Stimulated activated CD8-positive, alpha-beta memory T cell treated with anti-CD3 and anti-CD28 coated beads, Interleukin-2, amount 100 ng/mL, for 1 hour (primary cell): ENCODE measurements at regions not wholly inside any gene's neighbourhood (a gene's known extent, or its start where the extent isn't known, plus 50 kb on each side); places are given as distances from the start of the nearest gene placed in this dataset.
"Not testable (repeated sequence)": the region's sequence is repeated elsewhere in the genome, so short reads cannot be mapped to it uniquely, and the experiment has no call there.

Experiments
- DNase-seq, 2 donors: peaks; one replicate each; pipeline ENCODE4 v3.0.0-alpha.2; 2020; ENCODE audit warnings: low read depth in 2 of 2

DNA sequence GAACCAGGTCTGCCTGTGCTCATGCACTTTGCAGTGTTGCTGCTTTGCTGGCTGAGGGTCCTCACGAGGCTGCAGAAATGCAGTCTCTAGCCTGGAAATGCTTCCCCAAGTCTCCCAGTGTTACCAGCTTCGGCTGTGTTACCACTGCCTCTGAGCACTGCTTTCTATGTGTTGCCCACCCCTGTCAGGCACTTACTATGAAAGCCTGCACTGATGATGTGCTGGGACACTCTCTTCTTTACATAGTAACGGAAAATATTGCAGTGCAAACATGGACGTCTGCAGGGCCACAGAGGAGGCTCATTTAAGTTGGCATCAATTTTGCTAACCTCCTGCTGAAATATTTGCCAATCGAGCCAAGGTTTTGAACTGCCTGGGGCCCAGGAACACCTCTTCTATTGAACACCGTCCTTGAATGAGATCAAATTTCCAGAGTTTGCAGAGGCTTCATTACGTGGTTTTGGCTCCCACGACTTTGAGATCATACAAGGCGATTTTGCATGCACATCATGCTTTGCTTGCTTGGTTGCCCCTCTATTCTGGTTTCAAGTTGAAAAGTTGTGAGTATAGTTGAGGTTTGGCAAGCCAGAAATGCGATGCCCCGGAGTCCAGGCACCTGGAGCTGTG lies 404.7 kb upstream of the PODXL start:
- DNase-seq = no peak

DNA sequence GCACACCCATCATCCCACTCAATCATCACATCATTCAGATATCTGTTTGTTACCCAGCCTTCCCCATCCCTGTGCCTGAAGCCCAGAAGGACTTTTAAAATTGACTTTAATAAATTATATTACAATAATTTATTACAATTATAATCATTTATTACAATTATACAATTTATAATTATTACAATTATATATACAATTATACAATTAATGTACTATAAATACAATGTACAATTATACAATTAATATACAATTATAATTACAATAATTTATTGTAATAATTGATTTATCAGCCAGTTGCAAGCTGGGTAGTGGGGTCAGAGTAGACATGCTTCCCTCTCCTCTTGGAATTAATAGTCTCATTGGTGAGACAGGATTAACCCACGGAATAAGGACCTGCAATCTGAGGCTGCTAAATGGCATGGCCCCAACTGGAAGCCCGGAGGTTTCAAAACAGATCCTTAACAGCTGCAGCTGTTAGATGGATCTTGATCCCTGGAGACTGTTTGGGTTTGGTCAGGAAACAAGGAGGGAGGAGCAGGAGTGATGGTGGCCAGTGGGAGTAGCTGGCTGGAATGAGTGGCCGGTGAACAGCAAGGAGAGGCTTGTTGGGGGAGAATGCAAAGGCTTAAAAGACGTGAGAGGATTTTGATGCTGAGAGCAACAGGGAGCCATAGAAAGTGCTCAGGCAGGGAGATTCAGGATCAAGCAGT lies 402.8 kb upstream of the PODXL start:
- no peak for DNase-seq

DNA sequence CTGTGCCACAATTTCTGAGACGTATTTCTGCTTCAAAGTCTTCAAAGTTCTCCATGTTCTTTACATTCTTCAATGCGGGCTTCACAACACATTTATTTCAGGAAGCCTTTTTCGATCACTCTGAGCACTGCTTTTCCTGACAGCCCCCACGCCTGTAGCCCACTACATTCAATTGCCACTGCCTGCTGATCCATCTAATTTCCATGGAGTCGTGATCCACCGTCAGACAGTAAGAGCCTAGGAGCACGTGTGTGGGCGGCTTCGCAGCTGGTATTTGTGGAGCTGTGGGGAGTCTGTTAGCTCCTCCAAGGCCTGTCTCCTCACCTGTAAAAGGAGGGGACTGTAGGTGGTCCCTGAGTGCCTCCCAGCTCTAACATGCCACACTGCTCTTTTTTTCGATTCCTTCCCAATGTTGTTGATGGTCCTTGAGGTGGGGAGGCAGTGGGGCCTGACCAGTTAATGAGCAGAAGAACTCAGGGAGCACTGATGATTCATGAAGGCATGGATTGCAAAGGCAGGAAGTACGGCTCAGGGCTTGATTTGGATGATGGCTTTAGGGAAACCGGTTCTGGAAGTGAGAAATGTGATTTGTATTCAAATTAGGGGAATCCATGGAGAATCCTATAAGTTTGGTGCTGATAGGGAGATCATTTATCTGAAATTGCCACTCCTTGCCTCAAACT lies 401.1 kb upstream of the PODXL start:
- DNase-seq = no peak

DNA sequence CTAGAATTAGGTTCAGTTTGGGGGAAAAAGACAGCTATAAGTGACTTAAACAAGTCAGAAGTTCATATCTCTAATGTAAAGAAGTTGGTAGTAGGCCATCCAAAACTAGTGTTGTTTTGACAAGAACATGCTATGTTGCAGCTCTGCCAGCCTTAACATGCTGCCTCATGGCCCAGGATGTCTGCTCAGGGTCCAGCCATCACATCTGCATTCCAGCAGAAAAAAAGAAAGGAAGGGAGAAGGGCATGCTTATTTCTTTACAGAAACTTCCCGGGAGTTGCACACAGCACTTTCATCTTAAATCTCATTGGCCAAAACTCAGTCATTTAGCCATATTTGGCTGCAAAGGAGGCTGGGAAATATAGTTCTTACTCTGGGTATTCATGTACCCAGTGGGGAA lies 400.4 kb upstream of the PODXL start:
- DNase-seq = no peak

DNA sequence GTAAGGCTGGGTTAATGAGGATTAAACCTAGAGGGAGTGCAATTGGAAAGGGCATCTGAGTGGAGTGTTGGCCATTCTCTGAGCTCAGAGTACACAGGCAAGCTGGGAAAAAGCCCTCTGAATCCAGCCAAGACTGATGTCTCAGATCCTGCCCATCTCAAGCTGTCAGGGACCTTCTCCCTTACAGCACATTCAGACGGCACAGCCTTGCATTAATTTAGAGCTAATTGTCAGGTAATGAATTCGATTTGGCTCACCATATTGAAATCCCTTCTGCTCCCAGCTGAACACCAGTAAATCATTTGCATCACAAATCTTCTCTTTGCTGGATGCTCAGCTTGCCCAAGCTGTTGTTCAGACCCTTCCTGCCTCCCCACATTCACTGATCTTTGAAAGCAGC lies 399.3 kb upstream of the PODXL start:
- DNase-seq = no peak

DNA sequence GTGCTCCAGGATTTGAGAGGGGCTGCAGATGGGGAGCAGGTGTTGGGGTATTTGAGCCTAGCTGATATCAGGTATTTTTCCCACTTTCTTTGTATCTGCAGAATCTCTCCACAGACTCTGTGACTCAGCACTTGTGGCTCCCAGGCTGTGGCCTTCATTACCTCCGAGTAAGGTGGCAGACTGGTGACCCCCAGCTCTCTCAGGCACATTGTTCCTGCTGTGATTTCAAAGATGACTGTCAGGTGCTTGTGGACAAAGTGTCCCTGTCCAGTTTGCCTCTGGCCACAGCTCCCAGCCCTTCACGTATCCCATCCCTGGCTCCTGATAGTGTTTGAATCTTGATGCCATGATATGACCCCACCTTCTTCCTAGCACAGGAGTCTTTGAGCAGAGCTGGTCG lies 396.8 kb upstream of the PODXL start:
- no peak for DNase-seq

DNA sequence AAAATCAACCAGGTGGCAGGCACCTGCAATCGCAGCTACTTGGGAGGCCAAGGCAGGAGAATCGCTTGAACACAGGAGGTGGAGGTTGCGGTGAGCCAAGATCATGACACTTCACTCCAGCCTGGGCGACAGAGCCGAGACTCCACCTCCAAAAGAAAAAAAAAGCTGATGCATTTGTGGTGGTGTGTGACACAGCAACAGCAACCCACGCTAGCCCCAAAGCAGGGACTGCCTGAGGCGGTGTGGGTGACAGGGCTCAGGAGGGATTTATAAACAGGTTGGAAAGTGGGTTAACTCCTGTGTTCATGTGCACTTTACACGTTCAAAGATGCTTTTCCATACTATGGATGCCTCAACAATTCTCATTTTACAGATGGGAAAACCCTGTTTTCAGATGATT lies 395.9 kb upstream of the PODXL start:
- no peak for DNase-seq

DNA sequence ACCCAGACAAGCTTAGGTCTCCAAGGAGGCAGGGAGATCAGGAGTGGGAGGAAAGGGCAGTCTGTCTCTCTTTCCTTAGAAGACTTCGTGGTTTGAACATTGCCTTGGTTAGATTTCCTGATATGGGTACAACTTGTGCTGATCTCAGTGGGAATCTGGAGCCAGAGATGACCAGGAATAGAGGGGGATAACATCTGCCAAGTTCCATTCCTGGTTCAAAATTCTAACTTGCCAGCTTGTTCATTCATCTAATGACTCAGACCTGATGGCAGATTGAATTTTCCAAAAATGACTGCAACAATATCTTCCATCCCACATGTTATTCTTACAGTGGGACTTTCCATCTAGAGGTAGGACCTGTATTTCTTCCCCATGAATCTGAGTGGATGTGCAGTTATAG lies 394.3 kb upstream of the PODXL start:
- no peak for DNase-seq

DNA sequence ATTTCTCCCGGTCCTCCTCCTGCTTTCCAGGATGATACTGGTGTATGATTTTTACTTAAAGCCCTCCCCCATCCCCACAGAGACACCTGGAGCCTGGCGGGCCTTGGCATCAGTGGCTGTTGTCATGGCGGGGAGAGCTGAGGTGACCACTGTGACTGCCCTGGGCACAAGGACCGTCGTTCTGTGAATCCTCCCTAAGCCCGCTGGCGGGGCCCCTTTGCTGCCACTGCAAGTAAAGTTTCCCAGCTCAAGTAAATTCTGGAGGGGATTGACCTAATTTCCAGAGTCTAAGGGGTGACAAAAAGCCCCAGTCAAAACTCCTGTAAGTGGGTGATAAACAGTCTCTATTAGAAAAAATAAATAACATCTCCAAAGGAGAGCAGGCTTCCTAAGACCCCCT lies 393.2 kb upstream of the PODXL start:
- no peak for DNase-seq

DNA sequence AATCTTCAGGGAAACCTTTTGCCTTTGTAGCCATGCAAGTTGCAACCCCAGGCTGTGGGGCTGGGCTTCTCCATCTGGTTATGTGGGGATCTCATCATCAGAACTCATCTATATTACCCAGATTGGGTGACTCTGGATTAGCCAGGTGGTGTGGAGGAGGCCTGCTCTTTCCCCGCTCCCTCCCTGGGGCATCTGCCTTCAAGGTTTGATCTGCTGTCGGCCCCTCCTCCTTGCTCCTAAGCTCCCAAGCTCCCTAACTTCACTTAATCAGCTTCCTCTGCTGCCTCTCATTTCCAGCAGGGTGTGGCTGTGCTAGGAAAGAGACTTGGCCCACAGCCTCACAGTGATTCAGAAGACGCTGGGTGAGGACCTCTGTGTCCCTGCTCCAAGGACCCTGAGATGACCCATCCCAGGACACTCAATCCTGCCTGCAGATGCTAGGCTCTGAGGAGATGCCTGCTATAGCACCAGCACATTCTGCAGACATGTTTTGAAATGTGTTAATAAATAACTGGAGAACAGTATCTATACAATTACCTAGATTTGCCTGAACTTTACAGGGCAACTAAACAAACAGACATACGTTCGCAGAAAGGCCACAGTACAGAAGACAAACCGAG lies 392.1 kb upstream of the PODXL start:
- no peak for DNase-seq

DNA sequence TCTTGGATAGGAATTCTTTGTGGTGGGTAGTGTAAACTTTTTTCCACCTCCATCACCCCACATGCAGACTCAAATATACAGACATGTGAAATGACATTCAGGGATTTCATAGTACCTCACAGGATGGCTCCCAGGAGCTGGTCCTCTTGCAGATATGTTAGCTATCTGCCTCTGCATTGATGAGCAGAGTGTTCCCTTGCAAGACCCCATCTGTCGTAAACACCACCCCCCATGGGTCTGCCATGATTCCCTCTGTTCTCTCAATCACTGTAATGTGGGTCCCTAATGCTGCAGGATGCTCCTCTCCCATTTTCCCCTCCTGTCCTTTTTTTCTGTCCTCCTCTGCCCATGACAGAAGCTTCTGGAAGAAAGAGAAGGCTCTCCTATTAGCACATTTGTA lies 391.2 kb upstream of the PODXL start:
- no peak for DNase-seq

DNA sequence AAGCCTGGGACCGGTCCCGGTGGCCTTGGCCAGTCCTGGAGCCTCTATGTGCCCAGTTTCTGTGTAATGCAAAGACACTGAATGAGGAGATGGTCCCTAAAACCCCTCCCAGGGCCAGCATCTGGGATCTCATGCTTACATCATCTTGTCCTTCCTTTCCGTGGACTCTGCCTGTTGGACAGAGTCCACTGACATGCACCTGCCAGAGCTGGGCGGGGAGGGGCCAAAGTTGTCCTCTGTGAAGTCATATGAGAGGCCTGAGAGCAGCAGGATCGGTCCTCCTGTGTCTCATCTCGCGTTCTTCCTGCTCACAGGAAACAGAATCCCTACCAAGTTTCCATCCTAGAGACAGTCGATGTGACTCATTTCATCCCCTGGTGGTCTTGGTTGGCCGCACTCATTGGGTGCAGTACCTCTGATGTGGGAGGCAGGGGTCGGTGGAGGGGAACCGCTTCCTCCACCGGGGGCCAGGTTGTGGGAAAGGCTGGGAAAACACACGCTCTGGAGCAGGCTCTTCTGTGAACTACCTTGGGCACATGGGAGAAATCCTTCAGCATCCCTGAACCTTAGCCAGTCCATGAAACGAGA lies 389.6 kb upstream of the PODXL start:
- DNase-seq = no peak

DNA sequence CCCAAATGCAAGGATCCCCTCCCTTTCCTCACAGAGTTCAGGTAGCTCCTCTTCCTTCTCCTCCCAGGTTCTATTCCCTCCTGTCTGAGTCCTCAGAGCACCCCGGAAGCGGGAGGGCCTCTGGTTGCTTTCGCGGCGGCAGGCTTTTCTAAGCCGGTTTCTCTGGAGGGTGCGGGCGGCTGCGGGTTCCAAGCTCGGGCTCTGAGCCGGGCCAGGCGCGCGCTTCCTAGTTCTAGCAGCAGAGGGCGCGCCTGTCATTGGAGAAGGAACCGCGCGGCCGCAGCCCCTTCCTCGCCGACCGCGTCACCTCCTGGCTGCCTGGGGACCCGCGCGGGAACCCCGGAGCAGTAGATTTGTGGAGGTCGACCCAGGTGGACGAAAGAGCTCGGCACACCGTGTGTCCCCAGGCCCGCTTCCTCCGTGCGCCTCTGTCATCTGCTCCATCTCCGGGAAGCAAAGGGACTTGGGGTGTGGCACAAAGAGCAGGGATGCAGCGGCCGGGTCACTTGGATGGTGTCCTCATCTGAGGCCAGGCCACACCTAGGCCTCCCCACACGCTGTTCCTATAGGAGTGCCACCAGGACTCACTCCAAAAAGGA lies 389.0 kb upstream of the PODXL start:
- DNase-seq = no peak

DNA sequence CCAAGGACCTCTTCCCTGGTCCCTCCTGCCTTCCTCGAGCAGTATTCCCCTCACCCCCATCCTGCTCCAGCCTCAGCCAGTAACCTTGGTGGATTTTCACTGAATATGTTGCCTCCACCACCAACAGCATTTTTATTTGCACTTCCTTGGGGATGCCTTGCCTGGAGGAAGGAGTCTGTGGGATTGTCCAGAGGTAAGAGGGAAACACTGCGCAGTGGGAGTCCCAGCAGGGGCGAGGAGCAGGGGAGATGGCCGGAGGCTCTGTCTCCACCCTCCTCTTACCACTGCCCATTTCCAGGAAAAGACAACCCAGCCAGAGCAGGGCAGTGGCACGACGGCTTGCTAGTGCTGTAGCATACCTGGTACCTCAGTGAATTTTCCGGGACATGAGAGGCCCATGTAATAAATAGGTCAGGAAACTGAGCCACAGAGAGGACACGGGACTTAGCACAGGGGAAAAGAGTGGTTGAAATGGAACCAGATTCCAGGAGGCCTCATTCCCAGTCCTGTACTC lies 388.2 kb upstream of the PODXL start:
- no peak for DNase-seq

DNA sequence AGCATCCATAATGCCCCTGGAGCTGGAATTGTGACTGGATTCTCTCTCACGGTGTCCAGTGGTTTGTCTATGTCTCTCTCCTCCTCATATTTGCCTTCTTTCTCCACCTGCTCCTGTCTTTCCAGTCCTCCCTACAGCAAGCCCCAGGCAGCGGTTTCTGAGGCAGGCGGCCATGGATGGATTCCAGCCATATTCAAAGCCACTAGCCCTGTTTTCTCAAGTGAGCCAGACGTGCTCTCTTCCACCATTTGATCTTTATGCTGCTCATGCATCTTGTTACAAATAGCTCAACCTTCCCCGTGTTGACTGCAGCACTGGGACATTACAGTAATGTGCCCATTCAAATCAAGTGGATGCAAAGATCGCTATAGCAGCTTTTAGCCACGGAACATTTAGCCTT lies 387.2 kb upstream of the PODXL start:
- no peak for DNase-seq

DNA sequence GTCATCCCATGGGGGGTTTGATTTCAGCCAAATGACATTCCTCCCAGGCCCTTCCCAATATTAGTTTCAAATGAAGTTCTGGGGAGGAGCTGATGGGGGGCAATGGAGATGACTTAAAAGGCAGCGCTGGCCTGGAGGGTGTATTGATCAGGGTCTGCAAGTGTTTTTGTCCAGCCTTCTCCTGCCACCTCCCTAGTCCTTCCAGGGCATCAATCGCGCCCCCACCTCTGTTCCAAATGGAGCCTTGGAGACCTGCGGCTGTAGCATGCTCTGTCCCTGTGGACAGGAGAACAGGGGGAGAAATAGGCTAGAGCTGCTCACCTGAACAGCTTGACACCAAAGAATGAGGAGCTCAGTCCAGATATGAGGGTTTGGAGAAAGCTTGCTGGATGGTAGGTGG lies 386.8 kb upstream of the PODXL start:
- DNase-seq = no peak

DNA sequence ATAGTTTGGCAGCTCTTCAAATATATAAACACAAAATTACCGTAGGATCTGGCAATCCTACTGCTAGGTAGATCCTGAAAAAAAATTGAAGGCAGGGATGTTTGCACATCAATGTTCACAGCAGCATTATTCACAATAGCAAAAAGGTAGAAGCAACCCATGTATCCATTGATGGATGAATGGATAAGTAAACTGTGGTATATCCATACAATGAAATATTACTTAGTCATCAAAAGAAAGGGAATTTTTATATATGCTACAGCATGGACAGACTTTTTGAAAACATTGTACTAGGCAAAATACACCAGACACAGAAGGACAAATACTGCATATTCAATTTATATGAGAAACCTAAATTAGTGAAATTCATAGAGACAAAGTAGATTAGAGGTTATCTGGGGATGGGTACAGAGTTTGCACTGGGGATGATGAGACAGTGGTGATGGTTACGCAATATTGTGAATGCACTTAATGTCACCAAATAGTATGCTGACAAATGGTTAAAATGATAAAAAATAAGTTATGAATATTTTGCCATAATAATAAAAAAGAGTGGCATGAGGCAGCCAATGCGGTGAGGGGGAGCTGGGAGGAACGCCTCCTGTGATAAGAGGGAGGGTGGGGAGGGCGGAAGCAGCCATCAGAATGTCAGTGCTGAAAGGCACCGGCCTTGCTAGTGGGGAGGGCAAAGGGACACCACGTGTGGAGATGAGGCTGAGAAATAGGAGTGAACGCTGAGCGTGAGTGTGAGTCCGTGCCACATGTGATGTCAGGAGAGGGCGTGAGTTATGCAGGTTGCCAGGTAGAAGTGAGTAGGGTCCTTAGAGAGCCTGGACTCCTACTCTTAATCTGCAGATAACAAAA lies 386.1 kb upstream of the PODXL start:
- no peak for DNase-seq

DNA sequence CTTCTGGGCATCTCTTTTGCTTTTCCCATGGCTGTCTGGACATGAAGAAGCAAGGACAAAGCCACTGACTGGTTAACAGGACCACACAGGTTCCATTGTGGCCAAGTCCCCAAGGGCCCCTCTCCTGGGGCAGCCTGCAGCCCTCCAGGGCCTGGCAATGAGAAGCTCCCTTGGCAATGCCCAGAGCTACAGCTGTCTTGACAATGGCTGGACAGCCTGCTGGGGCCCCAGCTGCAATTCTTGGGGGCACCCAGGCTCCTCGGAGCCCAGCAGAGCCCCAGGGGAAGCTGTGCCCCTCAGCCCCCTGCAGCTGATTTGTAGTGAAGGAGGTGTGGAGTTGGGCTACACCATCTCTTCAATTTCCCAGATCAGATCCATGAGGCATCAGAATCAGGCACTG lies 384.9 kb upstream of the PODXL start:
- no peak for DNase-seq

DNA sequence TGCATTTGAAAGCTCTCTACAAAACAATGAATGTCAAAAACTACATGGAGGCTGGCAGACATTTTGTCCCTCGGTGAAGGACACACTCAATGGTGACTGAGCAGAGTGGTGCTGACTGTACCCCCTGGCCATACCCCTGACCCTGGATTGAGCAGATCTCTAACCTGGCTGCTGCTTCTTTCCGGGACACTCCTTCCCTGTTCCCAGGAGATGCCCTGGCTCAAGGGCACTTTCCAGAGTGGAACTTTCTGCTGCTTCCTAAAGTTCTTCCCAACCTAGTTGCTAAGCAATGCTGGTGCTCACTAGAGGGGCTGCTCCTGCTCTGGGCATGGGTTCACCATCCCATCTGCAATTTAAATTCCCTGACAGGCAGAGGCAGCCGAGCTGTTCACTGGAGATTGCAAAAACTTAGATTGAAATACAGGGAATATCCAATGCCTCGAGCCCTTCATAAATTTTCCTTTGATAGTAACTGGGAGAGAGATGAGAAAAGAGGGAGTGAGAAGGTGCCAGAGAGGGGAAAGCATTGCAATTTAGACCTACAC lies 384.3 kb upstream of the PODXL start:
- no peak for DNase-seq

DNA sequence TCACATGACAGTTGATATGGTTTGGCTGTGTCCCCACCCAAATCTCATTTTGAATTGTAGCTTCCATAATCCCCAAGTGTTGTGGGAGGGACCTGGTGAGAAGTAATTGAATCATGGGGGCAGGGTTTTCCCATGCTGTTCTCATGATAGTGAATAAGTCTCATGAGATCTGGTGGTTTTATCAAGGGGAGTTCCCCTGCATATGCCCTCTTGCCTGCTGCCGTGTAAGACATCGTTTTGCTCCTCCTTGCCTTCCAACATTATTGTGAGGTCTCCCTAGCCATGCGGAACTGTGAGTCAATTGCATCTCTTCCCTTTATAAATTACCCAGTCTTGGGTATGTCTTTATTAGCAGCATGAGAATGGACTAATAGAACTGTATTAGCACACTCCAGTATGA lies 382.4 kb upstream of the PODXL start:
- DNase-seq = not testable (repeated sequence)

DNA sequence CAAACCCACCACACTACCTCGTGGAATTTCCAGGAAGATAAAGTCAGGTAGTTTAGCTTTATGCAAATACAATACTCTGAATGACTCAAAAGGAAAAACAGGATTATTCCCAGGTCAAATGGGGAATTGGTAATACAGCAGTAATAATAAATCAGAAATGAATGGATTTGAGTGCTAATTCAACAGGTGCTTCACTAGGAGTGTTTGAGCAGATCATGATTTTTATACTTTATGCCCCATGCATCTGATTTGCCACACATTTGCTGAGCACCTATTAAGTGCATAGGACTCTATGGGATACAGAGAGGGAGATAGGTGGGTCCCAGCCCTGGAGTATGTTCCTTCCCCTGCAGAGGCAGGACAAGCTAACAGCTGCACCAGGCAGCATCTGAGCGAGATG lies 381.4 kb upstream of the PODXL start:
- no peak for DNase-seq
